NCI-H2029 treated with DMSO at 0.1 percent for 48 hours (cell line): ENCODE measurements at regions not wholly inside any gene's neighbourhood (a gene's known extent, or its start where the extent isn't known, plus 50 kb on each side); places are given as distances from the start of the nearest gene placed in this dataset.

Experiments
- DNase-seq: peaks from one replicate; lab custom pipeline; 2025; lab: John Stamatoyannopoulos, UW

DNA sequence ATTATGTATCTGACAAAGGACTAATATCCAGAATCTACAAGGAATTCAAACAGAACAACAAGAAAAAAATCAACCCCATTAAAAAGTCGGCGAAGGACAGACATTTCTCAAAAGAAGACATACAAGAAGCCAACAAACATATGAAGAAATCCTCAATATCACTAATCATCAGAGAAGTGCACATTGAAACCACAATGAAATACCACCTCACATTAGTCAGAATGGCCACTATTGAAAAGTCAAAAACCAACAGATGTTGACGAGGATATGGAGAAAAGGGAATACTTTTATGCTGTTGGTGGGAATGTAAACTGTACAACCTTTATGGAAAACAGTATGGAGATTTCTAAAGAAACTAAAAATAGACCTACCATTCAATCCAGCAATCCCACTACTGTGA, 233.1 kb upstream of the PLSCR5 start:
- DNase-seq: no peak

GRCh38 chr3:146834917-146835316, 229.8 kb upstream of the PLSCR5 start:
- no peak for DNase-seq

GRCh38 chr3:146832857-146833458, 227.8 kb upstream of the PLSCR5 start:
- no peak for DNase-seq

GRCh38 chr3:146831659-146832058, 226.5 kb upstream of the PLSCR5 start:
- DNase-seq: no peak

DNA sequence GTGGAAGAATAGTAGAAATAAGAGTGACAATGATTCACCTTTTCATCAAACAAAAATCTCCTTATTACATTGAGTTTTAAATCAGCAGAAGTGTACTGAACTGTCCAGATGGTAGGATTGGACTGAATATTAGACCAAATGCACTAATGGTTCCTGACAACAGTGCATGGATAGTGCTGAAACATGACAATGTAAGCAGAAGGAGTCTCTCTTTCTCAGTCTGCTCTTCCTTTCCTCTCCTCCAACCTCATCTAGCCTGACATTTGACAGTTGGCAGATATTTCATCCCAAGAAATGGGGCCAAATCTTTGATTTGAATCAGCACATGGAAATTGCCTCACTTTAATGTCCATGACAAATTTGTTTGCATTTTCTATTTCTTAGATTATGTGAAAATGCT, 225.1 kb upstream of the PLSCR5 start:
- DNase-seq: no peak

GRCh38 chr3:146827836-146828235, 222.7 kb upstream of the PLSCR5 start:
- DNase-seq: no peak

DNA sequence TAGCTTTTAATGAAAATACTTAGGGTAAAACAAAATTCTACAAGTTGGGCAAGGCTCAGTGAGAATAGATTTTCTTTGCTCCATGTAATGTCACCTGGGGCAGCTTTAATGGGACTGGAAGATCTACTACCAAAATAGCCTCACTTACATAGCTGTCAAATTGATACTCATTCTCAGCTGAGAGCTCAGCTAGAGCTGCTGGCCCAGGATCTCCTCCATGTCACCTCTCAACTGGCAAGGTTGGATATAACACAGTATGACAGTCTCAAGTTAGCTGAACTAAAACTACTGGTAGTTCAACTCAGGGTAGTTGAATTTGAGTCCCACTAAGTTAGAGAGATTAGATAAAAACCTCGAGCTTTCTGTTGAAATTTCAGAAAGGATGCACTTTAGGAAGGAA, 218.5 kb upstream of the PLSCR5 start:
- DNase-seq: no peak

DNA sequence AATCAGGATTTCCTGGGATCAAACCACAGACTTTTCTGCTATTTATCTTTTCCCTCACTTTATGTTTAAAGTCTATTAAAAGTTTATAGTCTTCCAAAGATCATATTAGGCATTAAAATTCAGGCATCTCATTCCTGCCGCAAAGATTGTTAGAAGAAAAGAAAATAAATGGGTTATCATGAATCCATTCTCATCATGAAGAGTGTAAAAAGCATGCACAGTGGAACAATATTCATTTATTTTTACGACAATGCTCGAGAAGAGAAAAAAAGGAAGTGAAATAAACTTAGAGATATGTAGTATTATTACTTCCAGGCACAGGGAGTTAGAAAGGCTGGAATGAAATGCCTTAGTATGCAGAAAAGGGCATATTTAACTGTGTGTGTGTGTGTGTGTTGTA, 213.7 kb upstream of the PLSCR5 start:
- no peak for DNase-seq

DNA sequence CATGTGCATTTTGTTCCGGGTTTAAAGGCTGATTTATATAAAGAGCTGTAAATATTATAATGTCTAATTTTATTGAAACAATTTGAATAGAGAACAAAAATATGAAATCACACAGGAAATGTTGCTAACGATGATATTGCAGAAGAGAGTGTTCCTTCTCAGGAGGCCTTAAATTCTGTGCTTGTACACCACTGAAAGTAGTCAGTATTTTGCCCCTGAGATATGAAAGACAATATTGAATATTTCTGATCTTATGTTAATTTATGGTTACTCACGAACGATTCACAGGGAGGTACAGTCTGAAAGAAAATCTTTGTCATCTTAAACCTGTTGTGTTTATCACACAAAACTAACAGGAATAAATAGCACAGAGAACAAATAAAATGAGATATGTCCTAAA, 213.2 kb upstream of the PLSCR5 start:
- DNase-seq: no peak

DNA sequence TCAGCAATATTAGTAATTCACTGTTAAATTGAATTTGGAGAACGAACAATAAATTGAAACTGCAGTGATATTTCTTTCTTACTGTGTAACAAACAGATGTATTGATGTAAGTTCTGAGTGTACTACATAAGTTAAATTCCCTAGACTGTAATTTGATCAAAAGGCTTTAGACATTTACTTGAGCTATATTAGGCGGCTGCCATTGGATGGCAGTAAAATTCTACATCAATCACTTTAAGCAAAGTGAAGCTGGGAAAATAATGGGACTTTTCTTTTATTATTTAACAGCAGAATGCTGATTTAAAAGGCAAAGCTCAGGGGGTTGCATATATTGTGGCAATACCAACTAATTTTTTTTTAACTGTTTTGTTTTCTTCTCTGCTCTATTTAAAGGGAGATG, 212.6 kb upstream of the PLSCR5 start:
- no peak for DNase-seq

DNA sequence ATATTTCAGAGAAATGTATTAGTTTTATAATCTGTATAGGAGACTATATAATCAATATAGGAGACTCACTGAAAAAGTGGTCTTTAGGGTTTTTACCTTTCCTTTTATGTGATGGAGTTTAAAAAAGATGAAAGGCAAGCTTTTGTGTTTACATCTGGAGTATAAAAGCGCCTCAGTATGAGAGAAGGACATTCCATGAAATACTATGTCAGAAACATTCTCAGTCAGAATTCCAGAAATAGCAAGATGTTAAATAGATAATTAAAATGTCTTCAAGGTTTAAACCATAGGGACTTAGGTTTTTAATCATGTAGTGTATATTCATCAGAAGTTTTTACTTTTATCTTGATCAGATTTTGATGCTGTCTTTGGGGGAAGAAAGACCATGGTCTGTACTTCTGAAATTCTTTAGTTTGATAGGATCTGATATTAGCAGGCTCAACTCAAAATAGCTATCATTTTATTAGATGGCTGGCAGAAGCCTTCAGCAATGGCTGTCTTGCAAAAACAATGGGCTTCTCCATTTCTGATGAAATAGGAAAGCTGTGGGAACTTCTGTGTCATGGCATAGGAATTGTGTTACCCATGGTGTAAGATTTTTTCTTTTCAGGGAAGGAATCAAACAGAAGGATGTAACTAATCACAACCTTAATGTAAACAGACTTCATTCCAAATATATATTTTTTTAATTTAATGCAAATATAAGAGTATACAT, 209.6 kb upstream of the PLSCR5 start:
- no peak for DNase-seq

GRCh38 chr3:146813496-146813895, 208.3 kb upstream of the PLSCR5 start:
- no peak for DNase-seq

- no peak for DNase-seq
Measured at GRCh38 chr3:146803745-146804144, 198.6 kb upstream of the PLSCR5 start.

DNA sequence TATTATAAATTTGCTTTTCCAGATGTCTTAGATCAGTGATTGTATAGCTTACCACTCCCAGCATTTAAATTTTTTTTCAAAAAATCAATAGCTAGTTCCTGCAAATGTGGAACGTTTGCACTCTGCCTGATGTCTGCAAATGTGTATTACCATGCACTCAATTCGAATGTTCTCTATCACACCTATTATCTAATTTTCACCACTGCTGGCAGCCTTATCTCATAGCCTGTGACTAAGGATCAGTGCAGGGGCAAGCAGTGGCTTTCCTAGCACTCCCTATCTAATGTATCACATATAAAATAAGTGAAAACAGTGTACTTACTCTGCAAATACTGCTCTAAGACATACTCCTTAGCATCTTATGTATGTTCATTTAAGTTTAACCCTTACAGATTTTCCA, 196.3 kb upstream of the PLSCR5 start:
- DNase-seq: no peak

- no peak for DNase-seq
Measured at GRCh38 chr3:146800484-146800883, 195.3 kb upstream of the PLSCR5 start.

DNA sequence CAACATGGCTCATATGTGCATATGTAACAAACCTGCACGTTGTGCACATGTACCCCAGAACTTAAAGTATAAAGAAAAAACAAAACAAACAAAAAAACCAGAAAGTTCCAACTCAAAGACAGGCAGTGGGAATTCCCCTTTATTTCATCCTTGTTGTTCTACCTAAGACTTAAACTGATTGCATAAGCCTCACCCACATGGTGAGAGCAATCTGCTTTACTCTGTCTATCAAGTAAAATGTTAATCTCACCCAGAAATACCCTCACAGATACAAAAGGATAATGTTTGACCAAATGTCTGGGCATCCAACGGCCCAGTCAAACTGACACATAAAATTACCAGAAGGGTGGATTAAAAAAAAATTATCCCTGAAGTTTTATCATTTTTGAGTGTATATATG, 190.9 kb upstream of the PLSCR5 start:
- no peak for DNase-seq

GRCh38 chr3:146783446-146783845, 178.3 kb upstream of the PLSCR5 start:
- DNase-seq: no peak

DNA sequence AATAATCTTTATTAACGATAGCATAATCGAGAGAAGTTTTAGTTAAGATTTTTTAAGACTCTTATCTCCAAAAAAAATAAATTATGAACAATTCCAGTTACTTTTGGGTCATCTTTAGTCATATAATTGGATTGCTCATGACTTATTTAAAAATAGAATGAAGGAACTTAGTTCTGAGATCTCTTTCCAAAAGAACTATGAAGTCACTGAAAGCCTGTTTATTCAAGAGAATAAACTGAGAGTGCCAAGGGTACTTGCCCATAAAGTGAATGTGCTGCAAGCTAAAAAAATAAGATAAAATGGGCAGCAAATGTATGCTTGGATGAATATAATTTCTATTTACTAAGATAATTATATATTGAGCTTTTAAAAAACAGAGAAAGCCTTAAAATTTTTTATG, 176.5 kb upstream of the PLSCR5 start:
- DNase-seq: no peak

- DNase-seq: no peak
Measured at GRCh38 chr3:146781059-146781458, 175.9 kb upstream of the PLSCR5 start.

- no peak for DNase-seq
Measured at GRCh38 chr3:146780251-146780650, 175.1 kb upstream of the PLSCR5 start.

GRCh38 chr3:146777941-146778340, 172.8 kb upstream of the PLSCR5 start:
- no peak for DNase-seq

GRCh38 chr3:146772211-146772743, 167.1 kb upstream of the PLSCR5 start:
- DNase-seq: no peak

DNA sequence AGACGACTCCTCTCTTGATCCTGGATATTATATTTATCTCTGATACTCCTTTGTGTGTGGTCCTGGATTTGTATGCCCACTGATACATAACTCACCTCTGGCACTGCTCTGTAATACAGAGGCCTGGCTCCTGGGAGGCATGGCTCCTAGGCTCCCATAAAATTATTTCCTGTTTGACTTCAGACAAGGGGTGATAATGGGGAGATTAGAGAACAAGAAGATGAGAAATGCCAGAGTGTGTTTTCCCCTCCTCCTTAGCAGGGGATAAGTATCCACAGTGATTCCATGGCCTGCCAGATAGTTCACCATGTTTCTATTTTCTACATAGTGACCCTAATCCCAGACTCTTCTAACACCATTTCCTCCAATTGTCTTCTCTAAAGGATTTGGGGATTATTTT, 165.7 kb upstream of the PLSCR5 start:
- DNase-seq: no peak

- no peak for DNase-seq
Measured at GRCh38 chr3:146770301-146770700, 165.2 kb upstream of the PLSCR5 start.
